Right atrium auricular region (tissue), 2 donors: ENCODE measurements at regions not wholly inside any gene's neighbourhood (a gene's known extent, or its start where the extent isn't known, plus 50 kb on each side); places are given as distances from the start of the nearest gene placed in this dataset.

ENCODE experiments used
- DNase-seq: peaks from one replicate; pipeline ENCODE4 v3.0.0-alpha.2; 2019; ENCODE audit warnings: low spot score
- H3K27ac ChIP-seq, 2 donors: fragments of 200-600 bp; sonication (generic); 1 replicate in 1 of 2; 2 replicates in 1 of 2; pipeline ENCODE4 v1.5.1; 2016 to 2019
- H3K27me3 ChIP-seq, 2 donors: fragments of 200-600 bp; sonication (generic); one replicate each; pipeline versions ENCODE4 v1.5.1 to v1.6.0; 2017 to 2019
- H3K36me3 ChIP-seq: fragments of 200-600 bp; sonication (generic); one replicate; pipeline ENCODE4 v1.5.1; 2016
- H3K4me1 ChIP-seq, 2 donors: fragments of 200-600 bp; sonication (generic); one replicate each; pipeline versions ENCODE4 v1.5.1 to v1.6.0; 2017 to 2019
- H3K4me3 ChIP-seq, 2 donors: fragments of 200-600 bp; sonication (generic); 1 replicate in 1 of 2; 2 replicates in 1 of 2; pipeline ENCODE4 v1.5.1; 2017 to 2019; ENCODE audit warnings: mild to moderate bottlenecking in 1 of 2, moderate library complexity in 1 of 2
- H3K9me3 ChIP-seq, 2 donors: fragments of 200-600 bp; sonication (generic); one replicate each; pipeline ENCODE4 v1.5.1; 2019
- TF ChIP-seq, protein P1 (sequence below), 2 donors: fragments of 200-600 bp; sonication (generic); IDR thresholded peaks; one replicate each; pipeline ENCODE4 v1.5.1; 2019; ENCODE audit warnings: antibody characterized with exemption in 2 of 2

DNA sequence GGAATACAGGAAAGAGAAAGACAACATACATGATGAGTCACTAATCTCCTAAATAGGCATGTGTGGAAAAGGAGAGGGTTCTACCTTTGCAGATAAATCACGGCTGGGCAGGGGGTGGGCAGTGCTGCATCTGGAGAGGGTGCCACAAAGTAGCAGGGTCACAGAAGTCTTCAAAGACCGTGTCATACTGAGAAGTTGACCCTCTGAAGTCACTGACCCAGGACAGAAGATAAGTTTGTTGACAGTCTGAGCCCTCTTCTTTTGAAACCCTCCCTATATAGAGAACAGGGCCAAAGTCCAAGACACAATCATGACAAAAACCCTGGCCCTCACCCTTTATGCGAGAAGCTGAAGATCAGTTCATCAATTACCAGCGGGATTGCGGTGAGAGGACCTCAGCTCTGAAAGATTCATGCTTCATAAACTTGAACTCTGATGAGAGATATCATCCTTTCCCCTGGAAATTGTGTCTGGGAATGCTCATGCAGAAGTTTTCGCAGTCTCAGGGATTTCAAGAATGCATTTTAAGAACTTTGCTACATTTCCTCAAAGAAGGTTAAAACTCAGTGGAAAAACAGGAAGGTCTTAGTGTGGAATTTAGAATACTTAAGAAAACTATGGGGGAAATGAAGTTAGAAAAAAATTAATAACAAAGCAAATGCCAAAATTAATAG is 129.5 kb downstream of the FAM124B start:
- Histone ChIP-seq H3K9me3 (no peaks in the 10 kb centered on the region), H3K4me1 (peaks cover 0 to 5% of the 10 kb centered on the region in 2 donors), H3K4me3 (no peak overlapping the region), H3K27ac (no peak overlapping the region), H3K36me3 (no peaks in the 10 kb centered on the region), H3K27me3 (no peaks in the 10 kb centered on the region)
- DNase-seq, result no peak
- TF ChIP-seq, protein P1, sequence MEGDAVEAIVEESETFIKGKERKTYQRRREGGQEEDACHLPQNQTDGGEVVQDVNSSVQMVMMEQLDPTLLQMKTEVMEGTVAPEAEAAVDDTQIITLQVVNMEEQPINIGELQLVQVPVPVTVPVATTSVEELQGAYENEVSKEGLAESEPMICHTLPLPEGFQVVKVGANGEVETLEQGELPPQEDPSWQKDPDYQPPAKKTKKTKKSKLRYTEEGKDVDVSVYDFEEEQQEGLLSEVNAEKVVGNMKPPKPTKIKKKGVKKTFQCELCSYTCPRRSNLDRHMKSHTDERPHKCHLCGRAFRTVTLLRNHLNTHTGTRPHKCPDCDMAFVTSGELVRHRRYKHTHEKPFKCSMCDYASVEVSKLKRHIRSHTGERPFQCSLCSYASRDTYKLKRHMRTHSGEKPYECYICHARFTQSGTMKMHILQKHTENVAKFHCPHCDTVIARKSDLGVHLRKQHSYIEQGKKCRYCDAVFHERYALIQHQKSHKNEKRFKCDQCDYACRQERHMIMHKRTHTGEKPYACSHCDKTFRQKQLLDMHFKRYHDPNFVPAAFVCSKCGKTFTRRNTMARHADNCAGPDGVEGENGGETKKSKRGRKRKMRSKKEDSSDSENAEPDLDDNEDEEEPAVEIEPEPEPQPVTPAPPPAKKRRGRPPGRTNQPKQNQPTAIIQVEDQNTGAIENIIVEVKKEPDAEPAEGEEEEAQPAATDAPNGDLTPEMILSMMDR (IDR thresholded peaks at IDR 0.05), result no peak

DNA sequence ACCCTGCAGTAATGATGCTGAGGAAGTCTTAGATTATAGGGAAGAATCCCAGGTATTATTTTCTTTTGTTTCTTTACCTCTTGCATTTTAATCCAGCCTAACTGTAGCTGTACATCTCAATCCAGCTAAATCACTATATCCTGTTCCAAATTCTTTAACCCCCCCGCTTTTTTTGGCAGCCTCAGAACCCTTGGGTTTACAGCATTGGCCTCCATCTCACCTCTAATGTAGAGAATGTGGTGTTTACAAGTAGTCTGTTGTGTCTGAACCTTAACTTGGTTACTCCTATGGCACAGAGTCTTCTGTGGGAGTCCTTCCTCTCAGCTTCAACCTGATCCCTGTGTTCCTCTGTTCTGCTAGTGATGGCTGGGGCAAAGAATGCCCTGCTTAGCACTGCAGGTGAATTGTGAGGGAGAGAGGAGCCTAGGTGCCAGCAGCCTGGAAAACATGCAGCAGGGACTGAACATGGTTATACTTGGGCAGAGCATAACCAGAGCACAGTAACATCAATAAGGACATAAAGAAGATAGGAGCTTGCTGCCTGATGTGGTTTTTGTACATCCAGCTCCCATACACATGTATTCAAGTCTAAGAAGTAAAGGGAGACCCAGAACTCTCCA is 130.2 kb downstream of the FAM124B start:
- Histone ChIP-seq H3K9me3 (no peaks in the 10 kb centered on the region), H3K27ac (no peak overlapping the region), H3K4me1 (peaks cover 0 to 5% of the 10 kb centered on the region in 2 donors), H3K4me3 (no peak overlapping the region), H3K27me3 (no peaks in the 10 kb centered on the region), H3K36me3 (no peaks in the 10 kb centered on the region)
- TF ChIP-seq, protein P1 (IDR thresholded peaks at IDR 0.05), result no peak
- no peak for DNase-seq

DNA sequence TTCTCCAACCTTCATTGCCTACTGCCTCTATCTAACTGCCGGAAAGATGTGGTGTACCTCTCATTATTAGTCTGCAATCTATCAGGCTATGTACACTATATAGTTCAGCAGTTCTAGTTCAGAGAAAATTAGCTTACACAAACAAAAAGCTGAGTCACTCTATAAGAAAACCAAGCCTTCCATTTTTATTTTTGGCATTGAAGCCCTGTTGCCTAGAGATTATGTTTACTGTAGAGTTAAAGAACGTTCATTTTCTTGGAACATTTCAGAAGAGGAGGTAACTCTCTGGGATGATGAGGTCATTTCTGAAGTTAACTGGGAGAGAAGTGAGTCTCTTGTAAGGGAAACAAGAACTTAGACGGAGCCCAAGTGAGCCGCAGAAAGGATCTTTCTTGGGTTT is 133.5 kb downstream of the FAM124B start:
- Histone ChIP-seq H3K27ac (no peak overlapping the region), H3K27me3 (no peaks in the 10 kb centered on the region), H3K9me3 (no peaks in the 10 kb centered on the region), H3K4me1 (peaks cover 0 to 5% of the 10 kb centered on the region in 2 donors), H3K36me3 (no peaks in the 10 kb centered on the region), H3K4me3 (no peak overlapping the region)
- TF ChIP-seq, protein P1 (IDR thresholded peaks at IDR 0.05), result no peak
- DNase-seq, result no peak

DNA sequence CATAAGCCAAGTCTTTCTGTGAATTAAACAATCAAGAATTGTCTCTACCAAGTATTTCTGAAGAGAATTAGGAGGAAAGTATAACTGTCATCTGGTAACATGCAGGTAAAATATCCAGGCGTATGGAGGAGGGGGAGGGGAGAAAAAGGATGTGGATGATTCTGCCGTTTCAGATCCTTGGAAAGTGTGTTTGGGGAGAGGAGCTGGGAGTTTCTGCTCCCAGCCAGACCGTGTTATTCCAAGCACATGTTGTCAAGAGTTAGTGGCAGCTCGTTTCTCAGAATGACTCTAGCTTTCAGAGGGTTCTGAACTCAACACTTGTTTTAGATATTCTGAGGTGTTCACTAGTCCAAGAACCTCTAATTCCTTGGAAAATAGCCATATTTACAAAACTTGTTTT is 137.6 kb downstream of the FAM124B start:
- Histone ChIP-seq H3K4me1 (peaks cover 0 to 5% of the 10 kb centered on the region in 2 donors), H3K4me3 (no peak overlapping the region), H3K27ac (no peak overlapping the region), H3K27me3 (no peaks in the 10 kb centered on the region), H3K9me3 (no peaks in the 10 kb centered on the region), H3K36me3 (no peaks in the 10 kb centered on the region)
- no peak for DNase-seq
- TF ChIP-seq, protein P1 (IDR thresholded peaks at IDR 0.05), result no peak

DNA sequence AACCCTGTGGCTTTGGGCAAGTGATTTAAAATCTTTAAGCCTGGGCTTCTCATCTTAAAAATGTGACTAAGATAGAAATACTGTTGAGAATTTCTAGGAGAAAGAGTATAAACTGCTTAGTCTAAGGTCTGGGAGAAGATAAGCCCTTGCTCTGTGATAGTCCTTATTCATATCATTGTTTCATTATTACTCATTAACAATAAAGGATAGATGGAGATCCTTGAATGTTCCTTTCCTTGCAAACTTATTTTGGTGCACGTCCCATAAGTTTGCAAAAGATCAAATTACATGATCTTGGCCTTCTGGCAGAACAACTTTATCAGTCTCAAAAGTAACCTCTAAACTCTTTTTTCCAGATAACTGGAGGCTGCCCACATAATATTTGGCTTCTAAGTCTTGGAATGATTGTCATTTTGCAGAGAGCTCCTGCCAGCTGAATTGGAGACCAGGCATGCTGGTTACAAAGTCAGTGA is 138.3 kb downstream of the FAM124B start:
- DNase-seq, result no peak
- TF ChIP-seq, protein P1 (IDR thresholded peaks at IDR 0.05), result no peak
- peaks cover 0 to 1% of the 10 kb centered on the region in 2 donors for H3K4me1 ChIP-seq
- no peak overlapping the region for H3K27ac ChIP-seq
- H3K9me3 ChIP-seq, result no peaks in the 10 kb centered on the region
- H3K27me3 ChIP-seq, result no peaks in the 10 kb centered on the region
- H3K4me3 ChIP-seq, result no peak overlapping the region
- H3K36me3 ChIP-seq, result no peaks in the 10 kb centered on the region
